ENCODE measurements at regions not wholly inside any gene's neighbourhood (a gene's known extent, or its start where the extent isn't known, plus 50 kb on each side); places are given as distances from the start of the nearest gene placed in this dataset.
"Not testable (repeated sequence)": the region's sequence is repeated elsewhere in the genome, so short reads cannot be mapped to it uniquely, and the experiment has no call there.

- not testable (repeated sequence) for DNase-seq (ENCODE audit: low read depth in 2 of 2)
Measured at GRCh38 chr5:176018598-176018997, 50.5 kb upstream of the THOC3 start.

GRCh38 chr5:176020852-176021251 is 52.7 kb upstream of the THOC3 start:
- not testable (repeated sequence) for DNase-seq (ENCODE audit: low read depth in 2 of 2)

GRCh38 chr5:176023535-176023934 is 55.4 kb upstream of the THOC3 start:
- DNase-seq (ENCODE audit: low read depth in 2 of 2) = not testable (repeated sequence)

- not testable (repeated sequence) for DNase-seq (ENCODE audit: low read depth in 2 of 2)
Measured at GRCh38 chr5:176029445-176029844, 61.3 kb upstream of the THOC3 start.

GRCh38 chr5:176030361-176031117 is 62.4 kb upstream of the THOC3 start:
- DNase-seq (ENCODE audit: low read depth in 2 of 2) = not testable (repeated sequence)

- not testable (repeated sequence) for DNase-seq (ENCODE audit: low read depth in 2 of 2)
Measured at GRCh38 chr5:176031118-176031510, 63.0 kb upstream of the THOC3 start.

GRCh38 chr5:176033186-176033585 is 65.1 kb upstream of the THOC3 start:
- not testable (repeated sequence) for DNase-seq (ENCODE audit: low read depth in 2 of 2)

GRCh38 chr5:176034407-176035200 is 66.5 kb upstream of the THOC3 start:
- not testable (repeated sequence) for DNase-seq (ENCODE audit: low read depth in 2 of 2)

GRCh38 chr5:176035201-176035530 is 67.1 kb upstream of the THOC3 start:
- DNase-seq (ENCODE audit: low read depth in 2 of 2) = not testable (repeated sequence)

- DNase-seq (ENCODE audit: low read depth in 2 of 2) = not testable (repeated sequence)
Measured at GRCh38 chr5:176035816-176036308, 67.7 kb upstream of the THOC3 start.

GRCh38 chr5:176036391-176036790 is 68.3 kb upstream of the THOC3 start:
- not testable (repeated sequence) for DNase-seq (ENCODE audit: low read depth in 2 of 2)

- DNase-seq (ENCODE audit: low read depth in 2 of 2) = not testable (repeated sequence)
Measured at GRCh38 chr5:176037190-176037589, 69.1 kb upstream of the THOC3 start.

- not testable (repeated sequence) for DNase-seq (ENCODE audit: low read depth in 2 of 2)
Measured at GRCh38 chr5:176040105-176040801, 72.1 kb upstream of the THOC3 start.

GRCh38 chr5:176041248-176041994 is 73.3 kb upstream of the THOC3 start:
- not testable (repeated sequence) for DNase-seq (ENCODE audit: low read depth in 2 of 2)

GRCh38 chr5:176042020-176042658 is 74.0 kb upstream of the THOC3 start:
- DNase-seq (ENCODE audit: low read depth in 2 of 2) = peak in 1 of 2 donors; percentile 46

GRCh38 chr5:176043252-176043829 is 75.2 kb upstream of the THOC3 start:
- not testable (repeated sequence) for DNase-seq (ENCODE audit: low read depth in 2 of 2)

- DNase-seq (ENCODE audit: low read depth in 2 of 2) = not testable (repeated sequence)
Measured at GRCh38 chr5:176043986-176044385, 75.9 kb upstream of the THOC3 start.

GRCh38 chr5:176044431-176044830 is 76.3 kb upstream of the THOC3 start:
- DNase-seq (ENCODE audit: low read depth in 2 of 2) = not testable (repeated sequence)

GRCh38 chr5:176045442-176045841 is 77.3 kb upstream of the THOC3 start:
- not testable (repeated sequence) for DNase-seq (ENCODE audit: low read depth in 2 of 2)

GRCh38 chr5:176048671-176049070 is 80.6 kb upstream of the THOC3 start:
- DNase-seq (ENCODE audit: low read depth in 2 of 2) = not testable (repeated sequence)

Data from stimulated activated CD8-positive, alpha-beta memory T cell treated with anti-CD3 and anti-CD28 coated beads, Interleukin-15, amount 100 ng/mL, for 4 hours (primary cell).